ENCODE measurements at regions not wholly inside any gene's neighbourhood (a gene's known extent, or its start where the extent isn't known, plus 50 kb on each side); places are given as distances from the start of the nearest gene placed in this dataset.

GRCh38 chr7:27397503-27397902, 154.9 kb downstream of the EVX1 start:
- H4K20me1 ChIP-seq (ENCODE audit: insufficient read depth): no peaks in the 10 kb centered on the region
- H3K9me3 ChIP-seq (ENCODE audit: low read length): no peaks in the 10 kb centered on the region
- H3K27ac ChIP-seq (ENCODE audit: low read length): no peak overlapping the region
- no peaks in the 10 kb centered on the region for H3K27me3 ChIP-seq (ENCODE audit: insufficient read depth, low read depth, low read length)
- no peak overlapping the region for H2AFZ ChIP-seq (ENCODE audit: low read depth, low read length)
- H3F3A ChIP-seq (ENCODE audit: insufficient read depth, low read length, poor library complexity, severe bottlenecking): no peaks in the 10 kb centered on the region
- H3K79me2 ChIP-seq (replicated peaks; ENCODE audit: insufficient read depth, low read length): no peaks in the 10 kb centered on the region
- no peaks in the 10 kb centered on the region for H3K36me3 ChIP-seq (ENCODE audit: insufficient read depth, low read length)
- no peaks in the 10 kb centered on the region for H3K9me2 ChIP-seq (ENCODE audit: insufficient read depth, low read length)
- no peak for TF ChIP-seq EP300 (conservative IDR thresholded peaks at IDR 0.05; ENCODE audit: poor library complexity, severe bottlenecking)
- no peak for TF ChIP-seq SMC3 (conservative IDR thresholded peaks at IDR 0.05; ENCODE audit: poor library complexity)
- TF ChIP-seq MXI1 (conservative IDR thresholded peaks at IDR 0.05; ENCODE audit: poor library complexity, severe bottlenecking): no peak
- TF ChIP-seq RAD21 (conservative IDR thresholded peaks at IDR 0.05): no peak
- TF ChIP-seq EZH2 (IDR thresholded peaks at IDR 0.05; ENCODE audit: borderline replicate concordance, insufficient read depth, low read length, poor library complexity, severe bottlenecking): no peak
- no peak for TF ChIP-seq POLR2AphosphoS5 (IDR thresholded peaks at IDR 0.05)
- TF ChIP-seq REST (IDR thresholded peaks at IDR 0.05; ENCODE audit: borderline replicate concordance): no peak
- TF ChIP-seq TAF1 (IDR thresholded peaks at IDR 0.05; ENCODE audit: low read depth): no peak
- TF ChIP-seq CTCF (IDR thresholded peaks at IDR 0.05; ENCODE audit: poor library complexity, severe bottlenecking): no peak
- H3K4me2 ChIP-seq (ENCODE audit: low read length): no peak overlapping the region
- no peak overlapping the region for H3K9ac ChIP-seq (ENCODE audit: low read length)
- H3K4me3 ChIP-seq (ENCODE audit: low read length): no peak overlapping the region

- Histone ChIP-seq H3K27me3 (ENCODE audit: insufficient read depth, low read depth, low read length) (no peaks in the 10 kb centered on the region), H4K20me1 (ENCODE audit: insufficient read depth) (no peaks in the 10 kb centered on the region), H3K27ac (ENCODE audit: low read length) (no peak overlapping the region), H3F3A (ENCODE audit: insufficient read depth, low read length, poor library complexity, severe bottlenecking) (no peaks in the 10 kb centered on the region), H2AFZ (ENCODE audit: low read depth, low read length) (no peak overlapping the region), H3K79me2 (replicated peaks; ENCODE audit: insufficient read depth, low read length) (no peaks in the 10 kb centered on the region), H3K4me2 (ENCODE audit: low read length) (no peak overlapping the region), H3K36me3 (ENCODE audit: insufficient read depth, low read length) (no peaks in the 10 kb centered on the region), H3K9me2 (ENCODE audit: insufficient read depth, low read length) (no peaks in the 10 kb centered on the region), H3K4me3 (ENCODE audit: low read length) (no peak overlapping the region), H3K9me3 (ENCODE audit: low read length) (no peaks in the 10 kb centered on the region), H3K9ac (ENCODE audit: low read length) (no peak overlapping the region)
- TF ChIP-seq REST (IDR thresholded peaks at IDR 0.05; ENCODE audit: borderline replicate concordance): no peak
- TF ChIP-seq EP300 (conservative IDR thresholded peaks at IDR 0.05; ENCODE audit: poor library complexity, severe bottlenecking): no peak
- no peak for TF ChIP-seq TAF1 (IDR thresholded peaks at IDR 0.05; ENCODE audit: low read depth)
- no peak for TF ChIP-seq MXI1 (conservative IDR thresholded peaks at IDR 0.05; ENCODE audit: poor library complexity, severe bottlenecking)
- TF ChIP-seq EZH2 (IDR thresholded peaks at IDR 0.05; ENCODE audit: borderline replicate concordance, insufficient read depth, low read length, poor library complexity, severe bottlenecking): no peak
- no peak for TF ChIP-seq SMC3 (conservative IDR thresholded peaks at IDR 0.05; ENCODE audit: poor library complexity)
- no peak for TF ChIP-seq POLR2AphosphoS5 (IDR thresholded peaks at IDR 0.05)
- no peak for TF ChIP-seq RAD21 (conservative IDR thresholded peaks at IDR 0.05)
- no peak for TF ChIP-seq CTCF (IDR thresholded peaks at IDR 0.05; ENCODE audit: poor library complexity, severe bottlenecking)
Observed at GRCh38 chr7:27398851-27399250, 156.2 kb downstream of the EVX1 start.
